OCI-LY7 (cell line): ENCODE measurements at regions not wholly inside any gene's neighbourhood (a gene's known extent, or its start where the extent isn't known, plus 50 kb on each side); places are given as distances from the start of the nearest gene placed in this dataset.

Experiments
- EZH2phosphoT487 ChIP-seq: fragments of 200-600 bp; sonication (generic); IDR thresholded peaks from 2 replicates; pipeline ENCODE4 v1.6.1; 2018; ENCODE audit warnings: low read depth, borderline replicate concordance, mild to moderate bottlenecking, mixed run types, antibody characterized with exemption, low read length, moderate library complexity, mixed read lengths
- TF ChIP-seq, protein P1 (sequence below): fragments of 200-600 bp; sonication (generic); conservative IDR thresholded peaks from 2 replicates; pipeline ENCODE4 v1.5.1; 2014; ENCODE audit warnings: mild to moderate bottlenecking, antibody characterized with exemption, low read length, moderate library complexity, mixed read lengths

DNA sequence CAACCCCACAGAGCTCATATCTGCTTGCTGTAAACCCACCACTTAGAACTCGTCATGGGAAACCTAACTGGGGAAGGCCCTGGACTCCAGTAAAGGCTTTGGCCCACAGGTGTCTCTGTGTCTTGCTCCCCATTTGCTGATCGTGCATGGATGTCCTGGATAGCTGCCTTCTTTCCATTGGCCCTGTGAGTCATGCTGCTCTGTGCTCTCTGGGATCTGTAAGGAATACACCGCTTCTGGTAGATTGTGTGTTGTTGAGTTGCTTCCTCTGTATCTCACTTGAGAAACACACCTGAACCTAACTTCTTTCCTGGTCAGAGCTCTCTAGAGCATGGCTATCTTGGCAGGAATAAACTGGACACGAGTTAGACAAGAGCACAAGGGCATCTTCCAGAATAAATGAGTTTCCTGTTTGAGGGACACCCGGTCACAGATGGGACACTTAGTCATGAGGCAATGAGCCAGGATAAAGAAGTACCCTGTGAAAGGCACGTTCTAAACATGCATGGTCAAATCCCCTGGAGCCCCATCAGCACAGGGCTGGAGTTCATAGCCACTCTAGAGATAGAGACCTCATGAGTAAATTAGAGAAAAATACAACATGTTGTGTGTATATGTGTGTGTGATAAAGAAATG is 99.6 kb upstream of the TMEM170B start:
- TF ChIP-seq, protein P1, sequence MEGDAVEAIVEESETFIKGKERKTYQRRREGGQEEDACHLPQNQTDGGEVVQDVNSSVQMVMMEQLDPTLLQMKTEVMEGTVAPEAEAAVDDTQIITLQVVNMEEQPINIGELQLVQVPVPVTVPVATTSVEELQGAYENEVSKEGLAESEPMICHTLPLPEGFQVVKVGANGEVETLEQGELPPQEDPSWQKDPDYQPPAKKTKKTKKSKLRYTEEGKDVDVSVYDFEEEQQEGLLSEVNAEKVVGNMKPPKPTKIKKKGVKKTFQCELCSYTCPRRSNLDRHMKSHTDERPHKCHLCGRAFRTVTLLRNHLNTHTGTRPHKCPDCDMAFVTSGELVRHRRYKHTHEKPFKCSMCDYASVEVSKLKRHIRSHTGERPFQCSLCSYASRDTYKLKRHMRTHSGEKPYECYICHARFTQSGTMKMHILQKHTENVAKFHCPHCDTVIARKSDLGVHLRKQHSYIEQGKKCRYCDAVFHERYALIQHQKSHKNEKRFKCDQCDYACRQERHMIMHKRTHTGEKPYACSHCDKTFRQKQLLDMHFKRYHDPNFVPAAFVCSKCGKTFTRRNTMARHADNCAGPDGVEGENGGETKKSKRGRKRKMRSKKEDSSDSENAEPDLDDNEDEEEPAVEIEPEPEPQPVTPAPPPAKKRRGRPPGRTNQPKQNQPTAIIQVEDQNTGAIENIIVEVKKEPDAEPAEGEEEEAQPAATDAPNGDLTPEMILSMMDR: no peak
- TF ChIP-seq EZH2phosphoT487: no peak
